ENCODE measurements at regions not wholly inside any gene's neighbourhood (a gene's known extent, or its start where the extent isn't known, plus 50 kb on each side); places are given as distances from the start of the nearest gene placed in this dataset.
"Not testable (repeated sequence)": the region's sequence is repeated elsewhere in the genome, so short reads cannot be mapped to it uniquely, and the experiment has no call there.

DNA sequence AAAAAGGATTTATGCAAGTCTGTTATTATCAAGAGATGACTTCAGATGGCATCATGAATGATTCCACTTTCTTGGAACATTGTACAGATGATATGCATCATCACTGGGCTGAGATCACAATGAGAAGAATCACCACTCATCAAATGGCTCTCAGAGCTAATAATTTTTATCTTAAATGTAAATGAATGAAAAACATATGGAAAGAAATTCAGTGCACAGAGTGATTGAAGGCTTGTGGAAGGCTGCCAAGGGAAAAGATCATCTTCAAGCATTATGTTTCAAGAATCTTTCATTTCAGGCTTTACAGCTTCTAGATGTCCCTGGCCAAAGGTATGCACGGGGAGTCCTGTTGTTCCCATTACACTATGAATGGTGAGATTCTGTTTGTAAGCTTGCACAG is 955.7 kb downstream of the TTLL7 start:
- FAIRE-seq (no peak), DNase-seq (ENCODE audit: insufficient read length, low spot score) (no peak)
- TF ChIP-seq POLR2A (IDR thresholded peaks at IDR 0.05; ENCODE audit: low read depth, low read length): no peak

DNA sequence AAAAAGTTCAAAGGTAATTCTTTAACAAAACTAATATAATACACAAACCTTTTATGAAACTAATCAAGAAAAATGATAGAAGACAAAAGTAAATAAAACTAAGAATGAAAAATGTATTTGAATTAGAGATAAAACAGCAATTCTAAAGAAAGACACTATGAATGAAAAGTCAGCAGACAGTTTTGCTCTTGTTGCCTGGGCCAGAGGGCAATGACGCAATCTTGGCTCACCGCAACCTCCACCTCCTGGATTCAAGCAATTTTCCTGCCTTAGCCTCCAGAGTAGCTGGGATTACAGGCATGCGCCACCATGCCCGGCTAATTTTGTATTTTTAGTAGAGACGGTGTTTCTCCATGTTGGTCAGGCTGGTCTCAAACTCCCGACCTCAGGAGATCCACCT is 959.8 kb downstream of the TTLL7 start:
- not testable (repeated sequence) for DNase-seq (ENCODE audit: insufficient read length, low spot score); FAIRE-seq

DNA sequence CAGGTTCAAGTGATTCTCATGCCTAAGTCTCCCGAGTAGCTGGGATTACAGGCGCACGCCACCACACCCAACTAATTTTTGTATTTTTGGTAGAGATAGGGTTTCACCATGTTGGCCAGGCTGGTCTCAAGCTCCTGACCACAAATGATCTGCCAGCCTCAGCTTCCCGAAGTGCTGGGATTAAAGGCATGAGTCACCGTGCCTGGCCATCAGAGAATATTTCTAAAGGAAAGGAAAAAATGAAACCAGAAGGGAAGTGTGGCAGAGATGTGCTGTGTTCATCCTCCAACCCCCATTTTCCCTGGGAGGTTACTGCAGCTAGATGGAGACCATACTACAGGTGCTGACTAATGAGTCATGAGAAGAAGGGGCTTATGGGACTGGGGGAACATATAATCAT is 964.1 kb downstream of the TTLL7 start:
- FAIRE-seq: peak; percentile 33
- no peak for TF ChIP-seq POLR2A (IDR thresholded peaks at IDR 0.05; ENCODE audit: low read depth, low read length)
- DNase-seq (ENCODE audit: insufficient read length, low spot score): no peak

DNA sequence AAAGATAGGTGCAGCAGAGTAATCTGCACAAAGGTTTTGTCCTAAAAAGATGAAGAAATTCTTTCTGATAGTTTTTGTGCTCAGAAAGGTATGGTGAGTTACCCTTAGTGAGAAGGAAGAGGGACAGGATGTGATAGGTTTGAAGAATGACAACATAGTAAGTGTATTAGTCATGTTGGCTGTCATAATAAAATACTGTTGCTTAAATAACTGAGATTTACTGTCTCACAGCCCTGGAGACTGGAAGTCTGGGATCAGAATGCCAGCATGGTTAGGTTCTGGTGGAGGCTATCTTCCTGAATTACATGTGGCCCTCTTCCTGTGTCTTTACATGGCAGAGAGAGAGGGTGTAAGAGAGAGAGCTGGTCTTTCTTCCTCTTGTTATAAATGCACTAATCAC is 965.2 kb downstream of the TTLL7 start:
- no peak for TF ChIP-seq POLR2A (IDR thresholded peaks at IDR 0.05; ENCODE audit: low read depth, low read length)
- DNase-seq (ENCODE audit: insufficient read length, low spot score) (peak; percentile 2), FAIRE-seq (peak; percentile 11)

DNA sequence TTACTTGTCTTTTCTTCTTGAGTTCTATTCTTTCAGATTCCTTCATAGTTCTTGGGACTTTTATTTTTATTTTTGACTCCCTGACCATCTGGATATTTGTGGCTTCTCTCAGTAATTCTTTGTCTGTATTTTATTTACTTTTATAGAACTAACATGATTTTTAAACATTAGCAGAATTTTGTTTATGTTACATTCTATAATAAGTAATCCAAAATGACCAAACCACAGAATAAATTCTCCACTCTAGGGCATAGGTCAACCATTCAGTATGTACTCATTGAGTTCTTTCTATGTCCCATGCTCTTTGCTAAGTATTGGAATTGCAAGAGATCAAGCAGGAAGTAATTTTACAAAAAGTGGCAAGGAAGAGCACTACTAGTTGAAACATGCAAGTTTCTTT is 969.0 kb downstream of the TTLL7 start:
- FAIRE-seq (no peak), DNase-seq (ENCODE audit: insufficient read length, low spot score) (no peak)
- no peak for TF ChIP-seq POLR2A (IDR thresholded peaks at IDR 0.05; ENCODE audit: low read depth, low read length)

DNA sequence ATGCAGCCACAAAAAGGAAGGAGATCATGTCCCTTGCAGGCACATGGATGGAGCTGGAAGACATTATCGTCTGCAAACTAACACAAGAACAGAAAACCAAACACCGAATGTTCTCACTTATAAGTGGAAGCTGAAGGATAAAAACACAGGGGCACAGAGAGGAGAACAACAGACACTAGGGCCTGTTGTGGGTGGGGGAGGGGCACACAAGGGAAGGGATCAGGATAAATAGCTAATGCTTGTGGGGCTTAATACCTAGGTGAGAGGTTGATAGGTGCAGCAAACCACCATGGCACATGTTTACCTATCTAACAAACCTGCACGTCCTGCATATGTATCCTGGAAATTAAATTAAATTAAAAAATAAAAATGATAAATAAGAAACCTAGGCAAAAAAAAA is 969.9 kb downstream of the TTLL7 start:
- FAIRE-seq (no peak), DNase-seq (ENCODE audit: insufficient read length, low spot score) (no peak)
- TF ChIP-seq POLR2A (IDR thresholded peaks at IDR 0.05; ENCODE audit: low read depth, low read length): no peak

DNA sequence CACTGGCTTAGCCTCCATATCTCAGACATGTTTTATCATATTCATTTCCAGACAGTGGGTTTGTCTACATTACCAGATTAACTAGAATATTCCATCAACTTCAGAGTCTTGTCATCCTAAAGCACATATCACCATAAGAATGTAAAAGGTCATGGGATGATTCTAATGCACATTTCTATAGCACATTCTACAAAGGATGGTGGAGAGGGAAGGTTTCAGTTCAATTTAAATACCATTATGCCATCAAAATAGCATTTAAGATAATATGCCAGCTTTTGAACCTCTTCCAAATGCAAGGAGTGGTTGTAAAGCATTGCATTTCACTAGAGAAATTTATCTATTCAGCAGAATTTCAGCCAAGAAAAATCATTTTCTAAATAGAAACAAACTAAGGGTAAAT is 970.5 kb downstream of the TTLL7 start:
- DNase-seq (ENCODE audit: insufficient read length, low spot score): no peak
- no peak for TF ChIP-seq POLR2A (IDR thresholded peaks at IDR 0.05; ENCODE audit: low read depth, low read length)
- FAIRE-seq: no peak

DNA sequence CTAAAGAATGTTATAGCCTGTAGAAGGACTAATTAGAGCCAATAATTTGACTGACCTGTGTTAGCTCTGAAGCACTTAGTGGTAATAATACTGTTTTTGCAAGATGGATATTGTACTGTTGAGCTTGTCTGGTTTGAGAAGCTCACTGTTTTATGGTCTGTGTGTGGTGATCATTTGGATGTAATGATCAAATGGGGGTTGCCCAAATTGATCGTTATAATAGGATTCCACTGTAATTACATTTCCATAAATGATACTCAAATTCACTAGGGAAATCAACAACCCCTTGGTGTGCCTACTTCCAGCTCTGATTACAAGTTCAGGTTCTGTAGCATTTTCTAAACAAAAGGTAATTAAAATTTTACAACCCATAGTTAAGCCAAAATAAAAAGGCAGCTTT is 971.4 kb downstream of the TTLL7 start:
- FAIRE-seq (no peak), DNase-seq (ENCODE audit: insufficient read length, low spot score) (no peak)
- TF ChIP-seq POLR2A (IDR thresholded peaks at IDR 0.05; ENCODE audit: low read depth, low read length): no peak

DNA sequence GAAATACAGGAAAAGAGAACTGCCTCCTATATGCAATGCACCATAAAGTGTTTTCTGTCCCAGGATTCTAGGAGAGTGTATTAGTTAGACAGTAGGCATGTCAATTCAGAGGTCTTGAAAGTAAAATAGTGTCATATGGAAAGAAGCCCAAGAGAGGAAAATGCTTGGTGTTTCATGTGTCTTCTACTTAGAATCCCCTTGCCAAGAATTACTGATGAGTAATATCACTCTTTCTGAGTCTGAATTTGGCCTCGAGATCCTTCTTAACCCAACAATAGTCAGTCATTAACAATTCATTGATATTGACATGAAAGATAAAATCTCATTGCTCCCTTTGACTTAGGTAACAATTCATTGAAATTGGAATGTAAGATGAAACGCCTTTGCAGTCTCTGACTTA is 972.2 kb downstream of the TTLL7 start:
- no peak for TF ChIP-seq POLR2A (IDR thresholded peaks at IDR 0.05; ENCODE audit: low read depth, low read length)
- FAIRE-seq (no peak), DNase-seq (ENCODE audit: insufficient read length, low spot score) (no peak)

DNA sequence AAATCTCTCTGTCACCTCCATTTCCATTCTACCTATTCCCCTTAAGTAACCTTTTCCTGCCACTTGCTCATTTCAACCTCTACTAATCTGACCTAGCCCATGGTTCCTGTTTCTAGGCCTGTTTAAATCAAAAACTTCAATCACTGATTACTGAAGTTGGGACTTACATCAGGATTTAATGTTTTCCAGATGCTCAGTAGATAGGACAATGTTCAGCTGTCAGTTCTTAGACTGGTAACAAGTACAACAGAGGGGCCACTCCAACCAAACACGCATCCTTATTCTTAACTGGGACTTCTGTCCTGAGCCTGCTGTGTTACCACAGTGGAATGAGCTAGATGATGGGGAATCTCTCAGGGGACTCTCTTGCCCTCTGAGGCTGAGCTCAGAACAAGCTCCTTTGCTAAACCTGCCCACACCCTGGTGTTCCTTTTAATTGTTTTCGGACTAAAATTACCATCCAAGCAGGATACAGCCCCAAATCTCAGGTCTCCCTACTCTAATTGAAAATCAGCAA is 974.6 kb downstream of the TTLL7 start:
- no peak for DNase-seq (ENCODE audit: insufficient read length, low spot score)
- TF ChIP-seq POLR2A (IDR thresholded peaks at IDR 0.05; ENCODE audit: low read depth, low read length): no peak
- FAIRE-seq: no peak

DNA sequence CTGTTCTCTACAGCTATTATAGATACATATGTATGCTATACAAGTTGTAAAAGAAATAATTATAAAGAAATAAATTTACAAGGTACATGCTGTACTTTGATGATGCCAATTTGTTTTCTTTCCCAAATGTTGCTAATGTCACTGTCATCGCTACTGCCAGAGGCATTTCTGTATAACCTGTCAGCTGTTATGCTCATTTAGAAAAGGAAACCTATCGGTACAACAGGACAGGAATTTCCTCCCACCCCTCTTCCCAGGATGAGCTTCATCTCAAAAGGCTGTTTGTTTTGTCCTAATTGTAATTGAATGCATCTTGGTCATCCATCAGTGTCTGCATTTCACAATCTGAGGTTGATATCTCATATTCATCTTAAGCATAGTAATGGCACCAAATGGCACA is 975.7 kb downstream of the TTLL7 start:
- FAIRE-seq: no peak
- TF ChIP-seq POLR2A (IDR thresholded peaks at IDR 0.05; ENCODE audit: low read depth, low read length): no peak
- DNase-seq (ENCODE audit: insufficient read length, low spot score): no peak

DNA sequence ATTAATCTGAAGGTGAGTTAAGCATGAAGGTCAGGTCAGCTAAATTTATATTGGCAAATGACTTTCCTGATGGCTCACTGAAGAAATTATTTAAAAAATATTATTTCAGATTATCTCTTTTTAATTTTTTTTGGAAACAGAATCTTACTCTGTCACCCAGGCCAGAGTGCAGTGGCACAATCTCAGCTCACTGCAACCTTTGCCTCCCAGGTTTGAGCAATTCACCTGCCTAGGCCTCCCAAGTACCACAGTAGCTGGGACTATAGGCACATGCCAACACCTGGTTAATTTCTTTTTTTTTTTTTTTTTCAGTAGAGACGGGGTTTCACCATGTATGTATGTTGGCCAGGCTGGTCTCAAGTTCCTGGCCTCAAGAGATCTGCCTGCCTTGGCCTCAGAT is 976.7 kb downstream of the TTLL7 start:
- DNase-seq (ENCODE audit: insufficient read length, low spot score): no peak
- no peak for FAIRE-seq
- no peak for TF ChIP-seq POLR2A (IDR thresholded peaks at IDR 0.05; ENCODE audit: low read depth, low read length)

DNA sequence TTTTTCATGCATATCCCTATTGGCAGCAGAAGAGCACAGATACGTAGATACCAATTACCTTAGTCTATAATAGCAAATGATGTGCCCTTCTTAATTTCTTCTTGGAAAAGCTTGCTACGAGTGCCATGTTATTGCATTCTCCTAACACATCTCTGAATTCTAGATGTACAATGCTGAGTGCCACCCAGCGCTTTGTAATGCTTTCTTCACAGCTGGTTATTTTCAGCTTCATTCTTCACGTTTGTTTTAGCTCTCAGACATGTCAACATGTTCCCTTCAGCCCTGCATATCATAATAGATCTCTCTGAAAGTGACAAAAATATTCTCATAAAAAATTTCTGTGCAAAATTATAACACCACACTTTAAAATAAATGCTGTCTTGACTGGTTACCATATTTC is 981.2 kb downstream of the TTLL7 start:
- DNase-seq (ENCODE audit: insufficient read length, low spot score): no peak
- no peak for TF ChIP-seq POLR2A (IDR thresholded peaks at IDR 0.05; ENCODE audit: low read depth, low read length)
- FAIRE-seq: no peak

DNA sequence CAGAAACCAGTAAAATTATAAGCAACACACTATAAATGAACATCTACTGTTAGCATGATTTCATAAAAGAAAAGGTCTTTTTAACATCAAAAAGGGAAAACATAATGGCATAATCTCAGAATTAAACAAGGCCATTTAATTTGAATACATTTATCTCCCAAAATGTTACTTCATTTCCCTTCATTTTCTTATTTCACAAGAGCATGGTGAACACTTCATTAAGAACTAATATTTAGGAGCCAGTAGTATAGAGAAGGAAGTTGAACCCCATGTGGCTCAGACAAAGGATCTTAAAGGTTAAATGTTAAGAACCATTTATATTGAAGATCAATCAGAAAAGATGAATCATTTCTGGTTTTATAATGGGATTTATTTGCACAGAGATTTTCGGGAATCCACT is 981.7 kb downstream of the TTLL7 start:
- DNase-seq (ENCODE audit: insufficient read length, low spot score) (no peak), FAIRE-seq (no peak)
- TF ChIP-seq POLR2A (IDR thresholded peaks at IDR 0.05; ENCODE audit: low read depth, low read length): no peak

DNA sequence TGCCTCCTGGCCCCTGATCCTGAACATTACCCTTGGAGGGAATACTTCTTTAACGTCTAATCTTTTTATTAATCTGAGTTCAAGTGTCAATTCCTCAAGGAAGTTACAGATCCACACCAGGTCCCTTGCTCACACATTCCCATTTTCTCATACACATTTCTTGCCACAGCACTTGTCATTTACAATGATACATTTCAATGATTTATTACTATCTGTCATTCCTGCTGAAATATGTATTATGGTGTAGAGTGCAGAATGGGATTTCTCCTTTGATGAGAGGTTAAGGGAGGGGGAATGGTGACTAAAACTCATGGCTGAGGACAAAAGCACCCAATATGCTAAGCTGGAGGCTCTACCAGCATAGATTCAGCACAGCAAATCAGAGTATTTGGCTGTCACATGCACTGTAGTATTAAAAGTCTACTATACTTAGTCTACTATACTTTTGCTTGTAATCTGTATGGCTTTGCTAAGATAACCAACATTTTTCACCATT is 982.5 kb downstream of the TTLL7 start:
- no peak for TF ChIP-seq POLR2A (IDR thresholded peaks at IDR 0.05; ENCODE audit: low read depth, low read length)

DNA sequence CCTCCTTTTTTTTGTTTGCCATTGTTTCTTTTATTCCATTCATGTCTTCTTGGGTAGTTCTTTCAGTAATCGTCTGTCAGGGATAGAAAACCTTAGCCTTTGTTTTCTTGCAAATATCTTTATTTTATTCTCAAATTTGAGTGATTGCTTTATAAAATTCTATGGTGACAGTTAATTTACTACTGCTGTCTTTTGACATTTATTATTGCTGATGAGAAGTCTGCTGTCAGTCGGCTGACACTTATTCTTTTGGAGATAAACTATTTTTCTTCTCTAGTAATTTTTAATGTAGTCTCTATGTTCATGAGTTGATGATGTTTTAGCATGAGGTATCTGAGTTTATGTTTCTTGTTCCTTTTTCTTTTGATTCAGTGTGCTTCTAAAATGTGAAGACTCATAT is 983.8 kb downstream of the TTLL7 start:
- DNase-seq (ENCODE audit: insufficient read length, low spot score): no peak
- FAIRE-seq: no peak

More for the DNA sequence above, 982.5 kb downstream of the TTLL7 start:
- DNase-seq (ENCODE audit: insufficient read length, low spot score) (no peak), FAIRE-seq (no peak)

More for the DNA sequence above, 983.8 kb downstream of the TTLL7 start:
- TF ChIP-seq POLR2A (IDR thresholded peaks at IDR 0.05; ENCODE audit: low read depth, low read length): no peak

Data from H54 (cell line).